ENCODE measurements at regions not wholly inside any gene's neighbourhood (a gene's known extent, or its start where the extent isn't known, plus 50 kb on each side); places are given as distances from the start of the nearest gene placed in this dataset.

DNA sequence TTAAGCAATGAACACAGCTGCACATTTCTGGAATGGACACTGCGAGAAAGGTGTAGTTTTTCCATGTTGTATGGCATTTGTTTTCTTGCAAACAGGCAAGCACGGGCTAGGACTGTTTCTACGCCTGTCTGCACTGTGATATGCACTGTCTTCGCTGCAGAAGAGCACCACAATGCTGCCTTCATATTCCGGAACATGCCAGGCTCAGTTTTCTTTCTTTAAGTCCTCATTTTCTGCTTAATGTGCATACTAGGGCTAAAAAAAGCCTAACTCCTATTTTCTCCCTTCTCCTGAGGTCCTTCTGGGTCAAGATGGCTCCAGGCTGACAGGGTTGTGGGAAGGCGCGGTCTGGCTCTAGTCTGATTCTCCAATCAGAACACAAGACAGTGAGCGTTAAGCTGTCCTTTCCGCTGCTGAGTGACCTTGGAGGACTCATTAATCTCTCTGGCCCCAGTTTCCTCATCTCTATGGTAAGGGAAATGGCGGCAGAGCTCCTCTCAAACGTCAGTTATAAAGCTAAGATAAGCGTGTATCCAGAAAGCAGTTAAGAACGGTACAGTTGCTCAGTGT is 379.9 kb downstream of the C6orf118 start:
- Histone ChIP-seq H3K27ac (ENCODE audit: low read length) (no peak overlapping the region), H3F3A (ENCODE audit: insufficient read depth, low read length) (no peaks in the 10 kb centered on the region), H4K20me1 (ENCODE audit: insufficient read depth, low read length) (no peaks in the 10 kb centered on the region), H3K36me3 (replicated peaks; ENCODE audit: insufficient read depth, low read length) (no peaks in the 10 kb centered on the region), H3K4me3 (ENCODE audit: low read length) (no peak overlapping the region), H3K9ac (ENCODE audit: low read length) (no peak overlapping the region), H2AFZ (ENCODE audit: low read length) (no peak overlapping the region), H3K9me2 (replicated peaks; ENCODE audit: insufficient read depth, low read length) (no peaks in the 10 kb centered on the region), H3K9me3 (replicated peaks; ENCODE audit: insufficient read depth, low read length) (no peaks in the 10 kb centered on the region), H3K79me2 (ENCODE audit: low read length) (no peaks in the 10 kb centered on the region), H3K4me1 (ENCODE audit: low read length) (no peaks in the 10 kb centered on the region), H3K4me2 (ENCODE audit: low read depth, low read length) (no peak overlapping the region), H3K27me3 (replicated peaks; ENCODE audit: insufficient read depth, low read length) (no peaks in the 10 kb centered on the region)
- TF ChIP-seq EZH2 (optimal IDR thresholded peaks at IDR 0.05; ENCODE audit: low read depth, low read length) (no peak), EZH2phosphoT487 (IDR thresholded peaks at IDR 0.05; ENCODE audit: low read length) (no peak)
- TF ChIP-seq, protein P1, sequence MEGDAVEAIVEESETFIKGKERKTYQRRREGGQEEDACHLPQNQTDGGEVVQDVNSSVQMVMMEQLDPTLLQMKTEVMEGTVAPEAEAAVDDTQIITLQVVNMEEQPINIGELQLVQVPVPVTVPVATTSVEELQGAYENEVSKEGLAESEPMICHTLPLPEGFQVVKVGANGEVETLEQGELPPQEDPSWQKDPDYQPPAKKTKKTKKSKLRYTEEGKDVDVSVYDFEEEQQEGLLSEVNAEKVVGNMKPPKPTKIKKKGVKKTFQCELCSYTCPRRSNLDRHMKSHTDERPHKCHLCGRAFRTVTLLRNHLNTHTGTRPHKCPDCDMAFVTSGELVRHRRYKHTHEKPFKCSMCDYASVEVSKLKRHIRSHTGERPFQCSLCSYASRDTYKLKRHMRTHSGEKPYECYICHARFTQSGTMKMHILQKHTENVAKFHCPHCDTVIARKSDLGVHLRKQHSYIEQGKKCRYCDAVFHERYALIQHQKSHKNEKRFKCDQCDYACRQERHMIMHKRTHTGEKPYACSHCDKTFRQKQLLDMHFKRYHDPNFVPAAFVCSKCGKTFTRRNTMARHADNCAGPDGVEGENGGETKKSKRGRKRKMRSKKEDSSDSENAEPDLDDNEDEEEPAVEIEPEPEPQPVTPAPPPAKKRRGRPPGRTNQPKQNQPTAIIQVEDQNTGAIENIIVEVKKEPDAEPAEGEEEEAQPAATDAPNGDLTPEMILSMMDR (IDR thresholded peaks at IDR 0.05; ENCODE audit: low read length), result no peak
- no peak for DNase-seq

DNA sequence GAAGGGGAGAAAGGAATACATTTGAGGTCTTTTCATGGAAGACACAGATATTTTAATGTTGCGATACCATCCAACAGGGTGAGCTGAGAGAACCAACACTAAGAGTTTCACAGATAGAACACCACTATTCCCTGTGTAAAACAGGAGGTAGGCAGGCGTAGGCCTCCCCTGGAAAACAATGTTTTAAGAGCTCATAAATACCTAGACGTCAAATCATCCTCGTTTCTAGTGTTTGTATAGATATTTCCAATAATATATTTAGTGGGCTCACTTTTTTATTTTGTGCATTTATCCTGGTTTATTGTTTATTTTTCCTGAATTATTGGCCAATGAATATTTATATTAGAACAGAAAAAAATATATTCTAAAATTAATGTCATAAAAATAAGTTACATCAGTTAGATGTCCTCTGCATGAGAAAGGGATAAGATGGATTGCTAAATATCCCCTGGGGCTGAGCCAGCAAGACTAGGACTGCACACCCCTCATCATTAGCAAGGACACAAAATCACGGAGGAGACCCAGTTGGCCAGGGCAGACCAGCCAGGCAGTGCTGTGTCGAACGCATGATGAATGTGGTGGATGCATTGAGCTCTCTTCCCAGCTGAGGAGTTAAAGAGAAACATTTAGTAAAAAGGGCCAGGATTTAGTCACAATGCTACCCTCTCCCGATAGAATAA is 380.5 kb downstream of the C6orf118 start:
- Histone ChIP-seq H3K79me2 (ENCODE audit: low read length) (no peaks in the 10 kb centered on the region), H3K4me2 (ENCODE audit: low read depth, low read length) (no peak overlapping the region), H3K27me3 (replicated peaks; ENCODE audit: insufficient read depth, low read length) (no peaks in the 10 kb centered on the region), H3K4me1 (ENCODE audit: low read length) (no peaks in the 10 kb centered on the region), H3K9ac (ENCODE audit: low read length) (no peak overlapping the region), H4K20me1 (ENCODE audit: insufficient read depth, low read length) (no peaks in the 10 kb centered on the region), H2AFZ (ENCODE audit: low read length) (no peak overlapping the region), H3F3A (ENCODE audit: insufficient read depth, low read length) (no peaks in the 10 kb centered on the region), H3K4me3 (ENCODE audit: low read length) (no peak overlapping the region), H3K9me2 (replicated peaks; ENCODE audit: insufficient read depth, low read length) (no peaks in the 10 kb centered on the region), H3K27ac (ENCODE audit: low read length) (no peak overlapping the region), H3K36me3 (replicated peaks; ENCODE audit: insufficient read depth, low read length) (no peaks in the 10 kb centered on the region), H3K9me3 (replicated peaks; ENCODE audit: insufficient read depth, low read length) (no peaks in the 10 kb centered on the region)
- TF ChIP-seq, protein P1 (IDR thresholded peaks at IDR 0.05; ENCODE audit: low read length), result no peak
- no peak for DNase-seq

DNA sequence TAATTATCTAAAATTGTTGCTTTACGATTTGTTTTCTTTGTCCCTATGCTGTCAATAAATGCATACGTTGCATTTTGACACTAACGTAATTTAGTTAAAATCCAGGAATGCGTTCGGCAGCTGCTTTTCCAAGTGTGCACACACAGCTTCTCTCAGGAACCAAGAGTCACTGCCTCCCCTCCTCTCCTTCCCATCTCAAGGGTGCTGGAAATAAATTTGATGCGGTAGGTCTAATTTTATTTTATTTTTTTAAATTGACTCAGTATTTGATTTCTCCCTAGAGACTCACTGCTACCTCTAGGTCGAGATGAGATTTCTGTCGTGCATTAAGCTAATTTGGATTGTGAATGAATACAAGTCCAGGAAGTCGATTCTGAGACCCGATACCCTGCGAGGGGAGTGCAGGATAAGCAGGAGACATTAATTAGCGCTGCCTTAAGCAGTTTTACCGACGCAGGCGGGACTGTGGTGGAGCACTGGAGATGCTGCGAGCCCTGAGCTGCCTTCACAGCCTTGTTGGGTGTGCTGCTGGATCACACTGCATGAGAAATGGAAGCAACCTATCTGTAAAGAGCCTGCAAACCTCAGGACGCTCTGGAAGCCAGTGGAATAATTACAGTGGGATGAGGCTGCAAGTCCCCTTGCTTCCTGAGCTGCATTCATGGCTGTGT is 381.2 kb downstream of the C6orf118 start:
- Histone ChIP-seq H3K27me3 (replicated peaks; ENCODE audit: insufficient read depth, low read length) (no peaks in the 10 kb centered on the region), H3F3A (ENCODE audit: insufficient read depth, low read length) (no peaks in the 10 kb centered on the region), H3K9me3 (replicated peaks; ENCODE audit: insufficient read depth, low read length) (no peaks in the 10 kb centered on the region), H3K9me2 (replicated peaks; ENCODE audit: insufficient read depth, low read length) (no peaks in the 10 kb centered on the region), H3K27ac (ENCODE audit: low read length) (no peak overlapping the region), H3K79me2 (ENCODE audit: low read length) (no peaks in the 10 kb centered on the region), H3K4me1 (ENCODE audit: low read length) (no peaks in the 10 kb centered on the region), H3K4me3 (ENCODE audit: low read length) (no peak overlapping the region), H3K36me3 (replicated peaks; ENCODE audit: insufficient read depth, low read length) (no peaks in the 10 kb centered on the region), H2AFZ (ENCODE audit: low read length) (no peak overlapping the region), H3K4me2 (ENCODE audit: low read depth, low read length) (no peak overlapping the region), H3K9ac (ENCODE audit: low read length) (no peak overlapping the region), H4K20me1 (ENCODE audit: insufficient read depth, low read length) (no peaks in the 10 kb centered on the region)
- DNase-seq, result no peak
- TF ChIP-seq EZH2phosphoT487 (IDR thresholded peaks at IDR 0.05; ENCODE audit: low read length), result no peak
- TF ChIP-seq, protein P1 (IDR thresholded peaks at IDR 0.05; ENCODE audit: low read length), result no peak
- TF ChIP-seq EZH2 (optimal IDR thresholded peaks at IDR 0.05; ENCODE audit: low read depth, low read length), result no peak

Data from MM.1S (cell line).